ENCODE measurements at regions not wholly inside any gene's neighbourhood (a gene's known extent, or its start where the extent isn't known, plus 50 kb on each side); places are given as distances from the start of the nearest gene placed in this dataset.

DNA sequence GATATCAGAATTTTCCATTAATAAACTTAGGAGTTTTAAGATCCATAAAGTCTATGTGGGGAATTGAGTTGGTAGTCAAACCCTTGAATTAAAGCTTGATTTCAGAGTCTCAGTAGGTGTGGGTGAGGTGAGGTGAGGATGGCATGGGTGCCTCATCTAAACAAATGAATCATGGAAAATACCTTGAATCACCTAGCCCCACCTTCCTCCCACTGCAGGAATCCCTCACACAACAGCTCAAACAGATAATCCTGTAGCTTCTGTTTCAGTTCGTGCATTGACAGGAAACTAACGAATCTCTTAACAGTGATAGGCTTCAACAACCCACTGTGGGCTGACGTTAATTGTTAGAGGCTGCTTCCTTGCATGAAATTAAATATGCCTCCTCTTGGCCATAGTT lies 185.0 kb downstream of the SREK1 start:
- H2AFZ ChIP-seq (ENCODE audit: low read depth, low read length, poor library complexity, severe bottlenecking), result no peak overlapping the region
- BruUV-seq (replicated peaks), result no TSS peak
- no peaks in the 10 kb centered on the region for H3K9me2 ChIP-seq (ENCODE audit: insufficient read depth)
- ChIA-PET RAD21 (ENCODE audit: low non-redundant PET in 1 of 2, low total read pairs in 2 of 2, uncharacterized antibody in 2 of 2, unreplicated experiment in 2 of 2) (no interaction called here), CTCF (no interaction called here), POLR2A (no interaction called here)
- no peaks in the 10 kb centered on the region for H3K9me3 ChIP-seq (ENCODE audit: control insufficient read depth in 1 of 2, insufficient read depth in 1 of 2, low read depth in 1 of 2, low read length in 2 of 2)
- H3K36me3 ChIP-seq (ENCODE audit: control insufficient read depth in 1 of 2, insufficient read depth in 2 of 2, low read length in 2 of 2), result no peaks in the 10 kb centered on the region
- no peaks in the 10 kb centered on the region for H3K4me1 ChIP-seq (ENCODE audit: control insufficient read depth in 1 of 2, insufficient read depth in 2 of 2, low read length in 2 of 2)
- no peak for TF ChIP-seq SP1 (IDR thresholded peaks at IDR 0.05; ENCODE audit: low read depth)
- no peak for TF ChIP-seq EZH2 (IDR thresholded peaks at IDR 0.05)
- no peak for TF ChIP-seq ZNF274 (IDR thresholded peaks at IDR 0.05; ENCODE audit: low read depth, low read length)
- no peak for TF ChIP-seq POLR2AphosphoS5 (IDR thresholded peaks at IDR 0.05; ENCODE audit: low read depth, low read length)
- no peak for TF ChIP-seq CBX3 (IDR thresholded peaks at IDR 0.05; ENCODE audit: low read depth)
- no peak for TF ChIP-seq JUND (IDR thresholded peaks at IDR 0.05)
- TF ChIP-seq, protein P1, sequence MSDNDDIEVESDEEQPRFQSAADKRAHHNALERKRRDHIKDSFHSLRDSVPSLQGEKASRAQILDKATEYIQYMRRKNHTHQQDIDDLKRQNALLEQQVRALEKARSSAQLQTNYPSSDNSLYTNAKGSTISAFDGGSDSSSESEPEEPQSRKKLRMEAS (IDR thresholded peaks at IDR 0.05), result no peak
- no peak for TF ChIP-seq ZFX (IDR thresholded peaks at IDR 0.05)
- TF ChIP-seq SIN3A (IDR thresholded peaks at IDR 0.05; ENCODE audit: low read depth), result no peak
- no peak for TF ChIP-seq CTCF (IDR thresholded peaks at IDR 0.05 in 2 of 3, conservative IDR thresholded peaks at IDR 0.05 in 1 of 3; ENCODE audit: borderline replicate concordance in 1 of 3, insufficient read depth in 1 of 3, low read depth in 2 of 3, low read length in 2 of 3)
- no peak for TF ChIP-seq REST (IDR thresholded peaks at IDR 0.05; ENCODE audit: low read depth)
- no peak for TF ChIP-seq FOSL1 (IDR thresholded peaks at IDR 0.05; ENCODE audit: low read depth)
- TF ChIP-seq, protein P2, sequence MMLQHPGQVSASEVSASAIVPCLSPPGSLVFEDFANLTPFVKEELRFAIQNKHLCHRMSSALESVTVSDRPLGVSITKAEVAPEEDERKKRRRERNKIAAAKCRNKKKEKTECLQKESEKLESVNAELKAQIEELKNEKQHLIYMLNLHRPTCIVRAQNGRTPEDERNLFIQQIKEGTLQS (IDR thresholded peaks at IDR 0.05), result no peak
- H3K9ac ChIP-seq (ENCODE audit: low read length), result no peak overlapping the region
- H3K79me2 ChIP-seq (ENCODE audit: insufficient read depth, low read length), result no peaks in the 10 kb centered on the region
- no peak for DNase-seq (ENCODE audit: low read depth, low spot score)
- peaks cover 37% of the 10 kb centered on the region for H3K27me3 ChIP-seq (ENCODE audit: insufficient read depth, low read length)
- H3K27ac ChIP-seq (ENCODE audit: low read depth, low read length), result no peak overlapping the region
- intact Hi-C loops (cut with micrococcal nuclease), result no loop called here
- H3K4me2 ChIP-seq (ENCODE audit: low read length), result no peak overlapping the region
- no peak overlapping the region for H3K4me3 ChIP-seq (replicated peaks in 1 of 2; ENCODE audit: low read depth in 1 of 2, low read length in 2 of 2)
- no peaks in the 10 kb centered on the region for H4K20me1 ChIP-seq (ENCODE audit: insufficient read depth)
- ATAC-seq, result no peak
